ENCODE measurements at regions not wholly inside any gene's neighbourhood (a gene's known extent, or its start where the extent isn't known, plus 50 kb on each side); places are given as distances from the start of the nearest gene placed in this dataset.
A peak's percentile ranks its signal among the peaks of the same experiment; 100 is the strongest.

DNA sequence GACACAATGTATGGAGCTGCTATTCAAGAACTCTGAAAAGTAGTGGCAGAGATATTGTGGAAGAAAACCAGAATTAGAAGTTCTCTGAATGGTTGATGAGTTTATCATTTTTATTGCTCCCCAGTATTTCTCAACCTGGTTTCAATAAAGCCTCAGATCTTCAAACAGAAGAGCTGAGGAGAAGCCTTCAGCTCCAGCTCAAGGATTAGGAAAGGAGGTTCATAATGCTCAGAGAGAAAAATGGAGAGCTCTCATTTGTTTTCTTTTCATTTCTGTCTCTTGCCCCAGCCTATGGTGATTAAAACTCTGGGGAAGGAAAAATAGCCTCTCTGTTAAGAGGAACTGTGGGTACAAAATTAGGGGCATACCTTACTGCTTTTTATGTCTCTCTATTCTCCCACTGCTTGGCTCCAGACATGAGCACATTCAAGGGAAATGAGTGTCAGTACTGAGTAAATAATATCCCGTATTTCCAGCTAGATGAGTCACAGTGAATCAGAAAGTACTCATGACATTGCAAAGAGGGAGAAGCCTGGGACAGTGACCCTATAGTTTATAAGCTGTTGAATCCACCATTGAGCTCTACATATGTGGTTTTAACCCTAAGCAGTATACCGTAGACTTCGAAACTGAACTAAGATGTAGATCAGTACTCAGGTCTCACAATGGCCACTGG lies 138.1 kb downstream of the EMB start:
- no peak for DNase-seq
- peaks cover 18% of the 10 kb centered on the region for H3F3A ChIP-seq (replicated peaks; ENCODE audit: insufficient read depth)
- TF ChIP-seq JUND (IDR thresholded peaks at IDR 0.05) (0 out of 2 replicates have a peak, but pooled peaks have one; percentile 17), FOSL2 (IDR thresholded peaks at IDR 0.05; ENCODE audit: borderline replicate concordance, low read depth) (peak; percentile 44; the same call in 1 of the 2 replicates), POLR2AphosphoS5 (IDR thresholded peaks at IDR 0.05; ENCODE audit: low read depth, low read length) (no peak)
- ChIA-PET POLR2A (no interaction called here), CTCF (interaction anchor here (1.0 kb wide), 1 partner anchor 23 kb away, joined by 4 read pairs; no protein-coding TSS in a partner anchor)
- WGBS (ENCODE audit: low lambda C conversion rate), result 0% methylated on average over 3 of the region's 3 CpGs
- peak overlapping the region; percentile 58; the same call in 1 of the 2 replicates for H2AFZ ChIP-seq (ENCODE audit: low read depth)
- no peaks in the 10 kb centered on the region for H3K9me2 ChIP-seq
- H3K4me1 ChIP-seq (ENCODE audit: control insufficient read depth in 1 of 2, insufficient read depth in 2 of 2, low read depth in 1 of 2, low read length in 1 of 2), result no peaks in the 10 kb centered on the region
- no peaks in the 10 kb centered on the region; the same call in 1 of the 2 replicates for H3K9me3 ChIP-seq
- H3K4me3 ChIP-seq (ENCODE audit: low read depth in 2 of 2, low read length in 1 of 2), result no peak overlapping the region; a peak in 1 of 4 replicates
- H3K27me3 ChIP-seq (ENCODE audit: insufficient read depth), result no peaks in the 10 kb centered on the region
- H3K9ac ChIP-seq, result peak overlapping the region; percentile 25; the same call in 1 of the 2 replicates
- no peaks in the 10 kb centered on the region for H4K20me1 ChIP-seq (ENCODE audit: insufficient read depth)
- H3K27ac ChIP-seq (ENCODE audit: low read depth in 2 of 2, low read length in 1 of 2), result peak overlapping the region in 1 of 2 experiments; percentile 76; a peak in 2 of 4 replicates
- H3K4me2 ChIP-seq, result peak overlapping the region; percentile 48
- H3K79me2 ChIP-seq (ENCODE audit: insufficient read depth), result no peaks in the 10 kb centered on the region
- H3K36me3 ChIP-seq (replicated peaks in 1 of 2; ENCODE audit: control insufficient read depth in 1 of 2, insufficient read depth in 2 of 2, low read length in 1 of 2), result no peaks in the 10 kb centered on the region

DNA sequence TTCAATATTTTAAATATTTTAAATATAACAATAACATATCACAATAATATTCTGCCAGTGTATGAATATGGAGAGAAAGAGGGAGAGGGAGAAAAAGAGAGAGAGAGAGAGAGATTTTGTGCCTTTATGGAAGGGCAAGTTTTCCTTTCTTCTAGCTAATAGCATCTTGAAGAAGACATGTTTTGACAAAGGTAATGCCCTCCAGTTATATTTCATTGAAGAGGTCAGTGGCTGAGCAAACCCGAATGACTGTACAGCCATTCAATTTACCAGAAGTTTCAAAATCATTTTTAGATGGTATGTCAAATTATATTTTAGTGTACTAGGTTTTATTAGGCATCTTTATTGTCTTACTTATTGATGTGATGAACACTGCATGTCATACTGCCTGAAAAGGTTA lies 139.3 kb downstream of the EMB start:
- CTCF ChIA-PET, result interaction anchor here (0.7 kb wide), 1 partner anchor 585 kb away, joined by 3 read pairs; no protein-coding TSS in a partner anchor
- no peak for TF ChIP-seq ELF1 (IDR thresholded peaks at IDR 0.05)
- no peak for TF ChIP-seq TAF1 (IDR thresholded peaks at IDR 0.05; ENCODE audit: borderline replicate concordance, low read depth, low read length)
- TF ChIP-seq RCOR1 (IDR thresholded peaks at IDR 0.05; ENCODE audit: low read length), result no peak
- no peak for TF ChIP-seq CHD2 (IDR thresholded peaks at IDR 0.05; ENCODE audit: low read length, partially characterized antibody)
- TF ChIP-seq FOXM1 (IDR thresholded peaks at IDR 0.05; ENCODE audit: low read depth), result no peak
- no peak for TF ChIP-seq USF2 (IDR thresholded peaks at IDR 0.05; ENCODE audit: borderline replicate concordance, low read depth, low read length)
- no peak for TF ChIP-seq PBX3 (IDR thresholded peaks at IDR 0.05)
- no peak for TF ChIP-seq ZBTB33 (IDR thresholded peaks at IDR 0.05; ENCODE audit: borderline replicate concordance, low read depth)
- no peak for TF ChIP-seq USF1 (IDR thresholded peaks at IDR 0.05; ENCODE audit: borderline replicate concordance, low read depth)
- TF ChIP-seq MEF2A (IDR thresholded peaks at IDR 0.05; ENCODE audit: borderline replicate concordance, low read depth), result no peak
- 3% methylated on average over 1 of the region's 1 CpG for WGBS (ENCODE audit: low lambda C conversion rate)

More for the DNA sequence above, 139.3 kb downstream of the EMB start:
- Histone ChIP-seq H3K36me3 (replicated peaks in 1 of 2; ENCODE audit: control insufficient read depth in 1 of 2, insufficient read depth in 2 of 2, low read length in 1 of 2) (no peaks in the 10 kb centered on the region), H4K20me1 (ENCODE audit: insufficient read depth) (no peaks in the 10 kb centered on the region), H3K9ac (no peak overlapping the region), H3K4me1 (ENCODE audit: control insufficient read depth in 1 of 2, insufficient read depth in 2 of 2, low read depth in 1 of 2, low read length in 1 of 2) (no peaks in the 10 kb centered on the region), H3K9me2 (no peaks in the 10 kb centered on the region), H2AFZ (ENCODE audit: low read depth) (no peak overlapping the region; the same call in 1 of the 2 replicates), H3K9me3 (no peaks in the 10 kb centered on the region; the same call in 1 of the 2 replicates), H3K4me2 (no peak overlapping the region), H3K79me2 (ENCODE audit: insufficient read depth) (no peaks in the 10 kb centered on the region), H3K4me3 (ENCODE audit: low read depth in 2 of 2, low read length in 1 of 2) (no peak overlapping the region), H3K27ac (ENCODE audit: low read depth in 2 of 2, low read length in 1 of 2) (no peak overlapping the region), H3F3A (replicated peaks; ENCODE audit: insufficient read depth) (peaks cover 18% of the 10 kb centered on the region), H3K27me3 (ENCODE audit: insufficient read depth) (no peaks in the 10 kb centered on the region)
- POLR2A ChIA-PET, result no interaction called here
- no peak for DNase-seq

Measured in SK-N-SH (cell line).